IPS DF 4.7 (cell line): ENCODE measurements at regions not wholly inside any gene's neighbourhood (a gene's known extent, or its start where the extent isn't known, plus 50 kb on each side); places are given as distances from the start of the nearest gene placed in this dataset.

Source experiments
- DNase-seq: peaks from one replicate; pipeline ENCODE4 v3.0.0-alpha.2; 2013; ENCODE audit warnings: low spot score; ENCODE audit errors: extremely low read depth

DNA sequence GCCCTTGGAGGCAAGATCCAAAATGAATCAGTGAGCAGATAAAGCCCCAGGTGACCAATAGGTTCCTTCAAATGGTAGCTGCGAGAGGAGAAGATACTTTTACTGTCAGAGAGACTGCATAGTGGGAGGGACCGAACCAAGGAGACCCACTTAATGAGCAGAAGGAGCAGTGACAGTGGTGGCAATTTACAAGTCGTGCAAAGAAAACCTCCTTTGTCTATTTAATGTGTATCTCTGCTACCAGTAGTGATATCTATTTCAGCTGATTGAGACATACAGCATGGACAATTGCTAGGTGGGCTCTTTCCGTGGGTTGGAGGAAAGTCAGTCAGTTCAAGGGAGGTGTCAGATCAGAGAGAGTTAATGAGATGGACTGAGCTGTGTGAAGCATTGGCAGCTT lies 480.4 kb downstream of the GATA3 start:
- no peak for DNase-seq

GRCh38 chr10:8539056-8539455 lies 484.6 kb downstream of the GATA3 start:
- no peak for DNase-seq

DNA sequence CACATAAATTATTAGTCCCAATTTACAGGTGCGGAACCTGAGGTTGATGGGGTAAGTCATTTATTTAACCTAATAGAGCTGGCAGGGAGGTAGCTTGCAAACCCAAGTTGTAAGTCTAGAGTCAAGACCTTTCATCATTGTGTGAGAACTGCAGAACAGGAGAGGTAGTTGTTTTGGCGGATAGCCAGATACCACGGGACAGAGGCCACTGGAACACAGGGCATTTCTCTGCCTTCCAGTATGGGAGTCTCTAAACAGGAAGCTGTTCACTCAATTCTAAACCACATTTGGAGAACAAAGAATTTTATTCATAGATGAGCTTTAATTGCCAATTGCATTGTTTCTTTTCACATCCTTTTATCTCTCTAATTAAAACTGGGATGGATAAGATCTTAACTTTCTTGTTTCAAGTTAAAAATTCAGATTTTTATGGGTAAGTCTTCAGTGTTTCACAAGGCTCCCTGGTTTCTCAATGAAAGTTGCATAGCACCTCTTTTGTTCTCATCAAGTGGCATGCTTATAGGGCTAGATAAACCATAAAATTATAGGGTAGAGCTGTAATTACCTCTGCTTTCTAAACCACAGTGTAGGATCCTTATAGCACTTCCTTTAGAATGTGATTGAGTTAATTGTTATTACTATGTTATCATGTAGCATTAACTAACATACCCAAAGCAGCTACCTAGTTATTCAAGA lies 489.0 kb downstream of the GATA3 start:
- no peak for DNase-seq

- no peak for DNase-seq
Observed at GRCh38 chr10:8544057-8544380, 489.5 kb downstream of the GATA3 start.

DNA sequence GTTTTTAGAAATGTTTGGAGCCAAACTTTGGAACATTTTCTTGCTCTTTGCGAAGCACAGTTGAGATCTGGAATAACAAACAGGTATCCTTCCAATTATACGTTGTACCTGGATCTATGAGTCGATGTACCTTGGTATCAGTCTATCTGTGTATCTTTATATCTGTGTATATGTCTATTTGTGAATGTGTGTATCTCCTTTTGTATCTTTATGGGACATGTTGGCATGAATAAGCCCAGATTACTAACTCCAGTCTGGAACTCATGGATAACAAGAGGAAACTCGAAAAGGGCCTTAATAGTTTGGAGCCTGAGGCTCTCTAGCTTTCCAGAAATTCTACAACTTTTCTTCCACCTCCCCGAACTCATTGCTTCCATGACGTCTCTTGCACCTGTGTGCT lies 490.0 kb downstream of the GATA3 start:
- DNase-seq: no peak

DNA sequence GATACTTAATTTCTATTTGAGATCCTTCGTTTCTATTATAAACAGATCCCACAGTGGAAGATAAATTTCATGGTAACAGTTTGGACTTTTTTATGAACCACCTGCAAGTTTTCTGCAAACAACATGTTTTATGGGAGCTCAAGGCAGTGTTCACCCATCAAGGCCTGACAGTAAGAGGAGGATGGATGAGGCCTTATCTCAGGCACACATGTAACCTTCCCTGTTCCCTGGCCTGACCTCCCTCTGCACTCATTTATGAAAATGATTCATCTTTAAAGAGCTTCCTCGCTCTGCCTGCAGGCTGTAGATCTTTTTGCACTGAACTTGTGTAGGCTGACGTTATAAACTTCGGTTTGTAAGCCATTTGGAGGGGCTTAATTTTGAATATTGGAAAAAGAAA lies 500.1 kb downstream of the GATA3 start:
- DNase-seq: no peak

DNA sequence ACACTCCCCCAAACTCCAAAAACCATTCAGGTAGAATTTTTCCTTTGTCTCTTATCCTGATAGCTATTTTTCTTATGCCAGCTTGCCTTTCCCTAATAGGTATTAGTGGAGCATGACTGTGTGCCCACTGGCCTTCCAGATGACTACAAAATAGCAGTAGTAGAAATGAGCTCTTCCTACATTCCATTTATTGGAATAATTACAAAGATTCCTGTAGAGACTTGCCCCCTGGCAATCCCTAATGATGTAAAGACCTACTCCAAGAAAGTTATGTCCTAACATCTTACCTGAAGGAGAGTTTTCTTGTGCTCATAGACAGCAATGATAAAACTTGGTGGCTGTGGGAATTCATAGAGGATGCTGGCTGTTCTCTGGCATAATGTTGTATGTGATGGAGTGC lies 501.8 kb downstream of the GATA3 start:
- no peak for DNase-seq

- DNase-seq: no peak
Observed at GRCh38 chr10:8563478-8563877, 509.0 kb downstream of the GATA3 start.

DNA sequence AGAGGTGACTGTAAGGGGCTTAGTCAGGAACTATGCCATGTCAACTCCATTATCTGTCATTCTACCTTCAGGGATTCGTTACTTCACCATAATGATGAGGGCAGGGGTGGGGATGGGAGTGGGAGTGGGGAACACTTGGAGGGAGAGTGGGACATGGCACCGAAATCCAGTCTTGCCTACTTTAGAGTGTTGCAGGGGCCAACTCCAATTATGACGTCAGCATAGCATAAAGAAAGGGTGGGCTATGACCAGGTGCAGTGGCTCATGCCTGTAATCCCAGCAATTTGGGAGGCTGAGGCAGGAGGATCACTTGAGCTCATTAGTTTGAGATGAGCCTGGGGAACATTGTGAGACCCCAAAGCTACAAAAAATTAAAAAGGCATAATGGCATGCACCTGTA lies 512.2 kb downstream of the GATA3 start:
- DNase-seq: no peak

DNA sequence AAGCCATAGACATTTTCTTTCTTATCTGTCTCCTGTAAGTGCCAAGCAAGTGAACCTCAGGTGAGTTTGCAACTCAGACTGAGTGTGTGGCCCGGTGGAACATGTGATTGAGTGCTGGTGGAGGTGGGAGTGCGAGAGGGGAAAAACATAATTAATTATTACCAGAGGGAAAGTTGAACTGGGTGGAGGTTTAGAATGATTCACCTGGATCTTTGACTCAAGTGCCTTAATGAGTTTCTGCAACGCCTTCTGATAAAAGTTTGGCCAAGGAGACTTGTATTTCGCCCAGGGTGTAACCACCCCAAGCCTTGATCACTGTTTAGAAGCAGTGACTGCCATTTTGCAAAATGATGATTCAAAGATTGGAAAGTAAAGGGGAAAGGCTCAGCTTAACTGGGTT lies 513.9 kb downstream of the GATA3 start:
- no peak for DNase-seq

DNA sequence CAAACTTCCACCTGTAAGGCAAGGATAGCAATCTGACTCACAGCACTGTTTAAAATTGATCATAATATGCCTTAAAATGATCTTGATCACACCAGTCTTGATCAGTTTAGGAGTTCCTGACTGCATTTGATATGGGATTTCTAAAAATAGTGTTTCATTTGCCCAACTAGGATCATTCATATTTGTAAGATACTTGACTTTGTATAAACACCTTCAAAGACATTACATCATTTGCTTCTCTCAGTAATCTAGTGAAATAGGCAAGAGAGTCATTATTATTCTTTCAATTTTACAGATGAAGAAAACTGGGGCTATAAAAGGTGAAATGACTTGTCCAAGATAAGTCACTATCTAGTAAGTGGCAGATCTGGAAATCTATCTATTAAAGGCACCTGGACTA lies 521.1 kb downstream of the GATA3 start:
- no peak for DNase-seq

DNA sequence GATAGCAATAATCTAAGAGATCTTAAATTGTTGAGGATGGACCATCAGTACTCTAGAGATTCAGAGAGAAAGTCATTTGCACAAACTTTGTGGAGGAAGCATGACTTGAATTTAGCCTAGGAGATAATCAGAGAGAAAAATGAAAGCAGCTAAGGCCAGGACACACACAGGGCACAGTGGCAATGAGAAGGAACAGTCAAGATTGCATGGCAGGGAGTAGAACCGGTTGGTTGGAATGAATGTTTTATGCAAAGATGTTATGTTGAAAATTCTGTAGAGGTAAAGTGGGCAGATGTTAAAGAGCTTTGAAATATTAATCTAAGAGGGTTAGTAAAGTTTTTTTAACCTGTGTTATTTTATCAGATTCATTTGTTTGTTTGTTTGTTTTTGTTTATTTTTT lies 521.8 kb downstream of the GATA3 start:
- no peak for DNase-seq

- DNase-seq: no peak
Observed at GRCh38 chr10:8576911-8577310, 522.4 kb downstream of the GATA3 start.

DNA sequence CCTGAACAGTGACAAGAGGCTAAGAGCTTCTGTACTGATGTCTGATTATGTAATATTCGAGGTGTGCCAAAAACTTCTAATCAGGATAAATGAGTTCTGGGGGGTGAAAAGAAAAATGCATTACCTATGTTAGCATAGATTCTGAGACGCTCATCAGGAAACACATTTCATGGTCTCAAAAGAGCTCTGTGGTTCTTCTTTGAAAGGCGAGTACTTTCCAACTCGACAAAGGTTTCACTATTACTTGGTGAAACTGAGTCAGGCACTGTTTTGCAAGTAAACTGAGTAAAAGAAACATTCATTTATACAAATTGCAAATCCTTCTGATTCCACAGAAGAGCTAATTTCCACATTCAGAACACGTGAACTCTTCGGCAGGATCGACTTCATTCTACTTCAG lies 523.2 kb downstream of the GATA3 start:
- no peak for DNase-seq

DNA sequence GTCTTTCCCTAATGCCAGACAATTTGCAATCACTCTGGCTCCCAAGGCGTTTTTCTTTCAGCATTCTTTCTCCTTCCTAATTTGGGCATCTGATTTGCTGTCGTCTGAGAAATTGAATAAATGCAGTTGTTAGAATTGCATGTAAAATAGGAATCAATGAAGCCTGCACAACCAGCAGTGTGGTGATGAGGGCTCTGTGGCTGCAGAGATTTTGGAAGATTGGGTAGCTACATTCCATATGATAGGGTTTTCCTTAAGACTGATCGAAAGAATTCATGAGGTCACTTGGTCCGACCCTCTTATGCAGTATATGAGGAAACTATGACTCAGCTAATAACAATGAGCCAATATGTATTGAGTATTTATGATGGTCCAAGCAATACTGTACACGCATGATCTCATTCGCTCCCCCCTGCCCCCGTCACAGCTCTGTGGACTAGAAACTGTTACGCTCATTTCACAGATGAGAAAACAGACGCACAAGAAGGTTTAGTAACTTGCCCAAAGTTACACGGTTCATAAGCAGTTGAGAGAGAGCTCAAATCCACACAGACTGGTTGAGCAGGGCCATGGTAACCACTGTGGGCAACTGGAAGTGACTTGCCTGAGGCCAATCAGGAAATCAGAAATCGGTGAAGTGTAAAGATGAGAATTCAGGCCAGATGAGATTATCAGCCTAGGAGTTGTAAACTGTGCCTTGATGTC lies 527.2 kb downstream of the GATA3 start:
- DNase-seq: no peak

- DNase-seq: no peak
Observed at GRCh38 chr10:8583096-8583495, 528.6 kb downstream of the GATA3 start.

DNA sequence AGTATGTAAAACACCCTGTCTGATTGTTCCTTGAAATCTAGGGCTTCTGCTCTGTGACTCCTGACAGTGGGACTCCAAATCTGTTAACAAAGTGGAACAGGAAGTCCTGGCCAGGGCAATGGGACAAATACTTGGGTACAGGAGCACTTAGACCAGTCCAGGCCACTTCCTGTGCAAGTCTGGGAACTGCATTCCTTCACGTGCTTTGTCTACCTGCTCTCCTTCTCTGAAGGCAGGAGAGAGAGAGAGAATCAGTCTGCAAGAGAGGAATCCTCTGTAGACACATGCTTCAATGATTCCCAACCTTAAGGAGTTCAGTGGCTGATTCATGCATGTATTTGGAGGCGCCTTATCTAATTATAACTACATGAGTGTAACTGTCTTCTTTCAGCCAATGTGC lies 530.2 kb downstream of the GATA3 start:
- DNase-seq: no peak

- DNase-seq: no peak
Observed at GRCh38 chr10:8586504-8586903, 532.0 kb downstream of the GATA3 start.

DNA sequence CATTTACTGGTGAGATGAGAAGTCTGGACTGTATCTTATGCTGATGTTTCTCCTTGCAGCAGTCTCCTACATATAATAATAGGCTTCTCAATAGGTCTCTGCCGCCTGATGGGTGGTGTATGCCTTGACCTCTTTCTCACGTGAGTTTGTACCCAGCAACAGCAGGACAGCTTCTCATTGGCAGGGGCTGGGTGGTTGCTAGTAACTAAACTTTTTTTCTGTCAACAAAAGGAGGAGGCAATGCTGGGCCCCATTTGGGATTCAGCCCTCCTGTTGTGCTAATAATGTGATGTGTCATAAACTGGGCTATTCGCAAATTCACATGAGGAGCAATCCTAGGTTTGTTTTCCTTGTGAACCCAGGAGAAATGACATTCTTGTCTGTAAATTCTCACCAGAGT lies 533.6 kb downstream of the GATA3 start:
- no peak for DNase-seq

DNA sequence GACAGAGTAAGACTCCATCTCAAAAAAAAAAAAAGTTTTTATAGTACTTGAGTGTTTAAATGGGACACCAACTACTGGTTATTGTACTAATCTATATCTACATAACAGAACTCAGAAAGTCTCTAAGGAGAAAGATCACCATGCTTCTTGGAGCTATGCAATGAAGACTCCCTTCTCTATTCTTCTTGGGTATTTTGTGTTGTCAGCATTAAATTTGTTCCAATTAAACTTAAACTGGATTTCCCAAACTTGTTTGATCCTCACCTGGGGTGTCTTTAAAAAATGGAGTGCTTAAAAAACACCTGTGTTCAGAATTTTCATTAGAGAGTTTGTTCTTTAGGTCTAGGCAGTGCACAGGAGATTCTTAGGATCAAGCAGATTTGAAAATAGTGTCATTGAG lies 536.0 kb downstream of the GATA3 start:
- DNase-seq: no peak

DNA sequence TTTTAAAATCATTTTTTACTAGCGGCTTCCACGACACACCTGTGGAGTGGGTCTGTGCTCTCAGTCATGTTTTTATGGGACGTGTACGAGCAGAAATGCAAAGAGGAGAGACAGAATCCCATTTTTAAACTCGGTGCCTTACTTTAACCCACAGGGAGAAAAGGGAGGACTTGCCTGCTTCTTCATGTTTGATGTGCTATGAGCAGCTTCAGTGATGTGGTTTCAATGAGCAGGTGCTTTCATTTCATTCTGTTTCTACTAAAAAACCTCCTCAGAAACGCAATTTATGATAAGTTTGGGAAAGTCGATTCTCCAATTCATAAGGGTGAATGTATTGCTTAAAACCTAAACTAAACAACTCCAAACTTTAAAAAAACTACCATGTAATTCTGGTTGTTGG lies 537.2 kb downstream of the GATA3 start:
- DNase-seq: no peak

DNA sequence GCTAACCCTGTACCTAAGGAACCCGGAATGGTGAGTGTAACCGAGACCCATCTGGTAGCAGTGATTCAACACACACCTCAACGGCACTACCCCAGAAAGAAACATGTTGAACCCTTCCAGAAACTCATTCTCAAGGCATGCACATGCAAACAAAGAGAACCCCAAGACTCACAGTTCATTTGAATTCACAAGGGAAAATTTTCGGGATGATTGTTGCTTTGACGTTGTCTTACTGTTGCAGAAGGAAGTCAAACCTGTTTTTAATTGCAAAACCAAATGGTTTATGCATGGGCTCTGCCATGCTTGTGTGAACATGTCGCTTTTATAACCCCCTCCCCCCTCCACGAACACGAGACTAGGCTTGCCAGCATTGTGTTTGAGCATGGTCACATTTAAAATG lies 539.7 kb downstream of the GATA3 start:
- DNase-seq: no peak

- no peak for DNase-seq
Observed at GRCh38 chr10:8594711-8595110, 540.2 kb downstream of the GATA3 start.

DNA sequence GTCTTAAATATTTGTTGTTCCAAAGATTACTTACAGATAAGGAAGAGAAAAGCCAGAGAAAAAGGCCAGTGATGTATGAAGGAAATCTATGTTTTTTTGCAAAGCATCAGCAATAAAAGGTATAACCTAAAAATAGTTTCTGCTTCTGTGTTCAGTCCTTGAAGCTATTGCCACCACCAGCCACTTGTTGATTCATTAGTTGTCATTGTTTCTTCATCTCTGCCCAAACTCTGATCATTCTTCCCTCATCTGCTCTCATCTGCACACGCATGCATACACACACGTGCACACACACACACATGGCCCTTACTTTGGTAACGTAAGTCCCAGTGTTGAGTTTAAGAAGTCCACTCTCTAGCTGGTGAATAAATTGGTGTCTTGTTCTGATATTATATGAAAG lies 540.7 kb downstream of the GATA3 start:
- no peak for DNase-seq
